Panc1 (cell line): ENCODE measurements at regions not wholly inside any gene's neighbourhood (a gene's known extent, or its start where the extent isn't known, plus 50 kb on each side); places are given as distances from the start of the nearest gene placed in this dataset.

ENCODE experiments used
- ATAC-seq: fragments of 200-7000 bp; cut with Tn5 transposase; 2 replicates; pipeline ENCODE4 v1.9.1; 2020; ENCODE audit warnings: mild to moderate bottlenecking, moderate library complexity
- BruUV-seq: library from RNA; stranded (reverse); fragments of 400-500 nt; replicated peaks from 2 replicates; lab custom pipeline; 2021; lab: Mats Ljungman, UMichigan
- CTCF ChIA-PET: fragments of 300-600 bp; sonication (Branson Sonifier 250); formaldehyde crosslinking; loops from one replicate; lab custom pipeline; 2022; ENCODE audit warnings: antibody characterized with exemption; lab: Charles Lee
- POLR2A ChIA-PET: fragments of 300-600 bp; sonication (Branson Sonifier 250); formaldehyde crosslinking; loops from one replicate; lab custom pipeline; 2022; ENCODE audit warnings: antibody characterized with exemption; lab: Charles Lee
- DNase-seq: peaks from one replicate; pipeline ENCODE4 v3.0.0-alpha.2; 2010; ENCODE audit warnings: low read depth, low spot score
- H3K27ac ChIP-seq: 2 replicates; pipeline ENCODE4 v1.5.1; 2011; ENCODE audit warnings: mild to moderate bottlenecking, low read length, inconsistent platforms
- H3K27me3 ChIP-seq: fragments of 200-500 bp; sonication (Bioruptor generic); 2 replicates; pipeline ENCODE4 v1.6.0; 2014; ENCODE audit warnings: low read length, inconsistent platforms; ENCODE audit not compliant: control insufficient read depth, insufficient read depth
- H3K36me3 ChIP-seq: fragments of 200-500 bp; sonication (Bioruptor generic); 2 replicates; pipeline ENCODE4 v1.5.1; 2014; ENCODE audit warnings: inconsistent platforms, mild to moderate bottlenecking, low read length, moderate library complexity; ENCODE audit not compliant: control insufficient read depth, insufficient read depth
- H3K4me1 ChIP-seq: 2 replicates; pipeline ENCODE4 v1.5.1; 2011; ENCODE audit warnings: inconsistent platforms, mild to moderate bottlenecking, low read length, moderate library complexity; ENCODE audit not compliant: control insufficient read depth, insufficient read depth
- H3K4me3 ChIP-seq, 2 experiments: 2 replicates each; pipeline ENCODE4 v1.5.1; 2011 to 2012; ENCODE audit warnings: low read depth in 2 of 2, low read length in 2 of 2, mild to moderate bottlenecking in 2 of 2, inconsistent platforms in 1 of 2, moderate library complexity in 1 of 2
- H3K9me3 ChIP-seq: fragments of 200-500 bp; sonication (Bioruptor generic); 2 replicates; pipeline ENCODE4 v1.5.1; 2014; ENCODE audit warnings: low read depth, mild to moderate bottlenecking, inconsistent platforms, low read length, moderate library complexity; ENCODE audit not compliant: control insufficient read depth, insufficient read depth
- POLR2AphosphoS5 ChIP-seq: IDR thresholded peaks from 2 replicates; pipeline ENCODE4 v1.6.1; 2012; ENCODE audit warnings: mild to moderate bottlenecking, low read depth, low read length, moderate library complexity
- REST ChIP-seq, 2 experiments: IDR thresholded peaks; 2 replicates each; pipeline ENCODE4 v1.6.1; 2011 to 2012; ENCODE audit warnings: low read depth in 2 of 2, control low read depth in 1 of 2, low read length in 1 of 2, mild to moderate bottlenecking in 1 of 2, moderate library complexity in 1 of 2; ENCODE audit not compliant: insufficient read depth in 1 of 2
- SIN3A ChIP-seq: IDR thresholded peaks from 2 replicates; pipeline ENCODE4 v1.6.1; 2012; ENCODE audit warnings: low read depth, mild to moderate bottlenecking, low read length, moderate library complexity, borderline replicate concordance; ENCODE audit not compliant: insufficient read depth
- TCF7L2 ChIP-seq: IDR thresholded peaks from 2 replicates; pipeline ENCODE4 v1.6.1; 2011; ENCODE audit warnings: mild to moderate bottlenecking, low read depth, low read length, inconsistent platforms
- in situ Hi-C: cut with HindIII; loops from 2 replicates; pipeline ENCODE4 v1.10.0; 2016; ENCODE audit warnings: low sequenced_read_pairs, low pct_unique_long_range_greater_than_20kb
- intact Hi-C: fragments of 100-400 bp; cut with micrococcal nuclease; formaldehyde crosslinking; loops from one replicate; pipeline ENCODE4 v1.10.0; 2022; ENCODE audit not compliant: unreplicated experiment

GRCh38 chr10:101290431-101290830 is 61.2 kb upstream of the LBX1 start:
- intact Hi-C loops (loop anchor here (5.0 kb wide), 1 partner anchor 128 kb away; no protein-coding TSS in a partner anchor), in situ Hi-C loops (loop anchor here (25.0 kb wide), 1 partner anchor 128 kb away; no protein-coding TSS in a partner anchor)
- TF ChIP-seq SIN3A (no peak), REST (IDR thresholded peaks at IDR 0.05; ENCODE audit: insufficient read depth in 1 of 2, low read depth in 2 of 2, low read length in 1 of 2) (no peak)
- no peak for DNase-seq
- no TSS peak for BruUV-seq
- ATAC-seq = no peak
- no peaks in the 10 kb centered on the region for H3K9me3 ChIP-seq
- ChIA-PET POLR2A (no interaction called here), CTCF (interaction anchor here (1.1 to 1.8 kb wide), 3 partner anchors 12 to 151 kb away, joined by 8 to 10 read pairs (median 9); no protein-coding TSS in a partner anchor)
- H3K4me3 ChIP-seq = no peak overlapping the region
- no peaks in the 10 kb centered on the region for H3K4me1 ChIP-seq
- H3K27ac ChIP-seq = no peak overlapping the region
- H3K27me3 ChIP-seq = peaks cover 1% of the 10 kb centered on the region; the same call in 1 of the 2 replicates
- H3K36me3 ChIP-seq = no peaks in the 10 kb centered on the region

GRCh38 chr10:101290881-101291280 is 61.6 kb upstream of the LBX1 start:
- DNase-seq = no peak
- H3K9me3 ChIP-seq = no peaks in the 10 kb centered on the region
- no peak for ATAC-seq
- no peak overlapping the region for H3K27ac ChIP-seq
- H3K36me3 ChIP-seq = no peaks in the 10 kb centered on the region
- no TSS peak for BruUV-seq
- intact Hi-C loops (loop anchor here (1.0 to 5.0 kb wide), 2 partner anchors 77 to 129 kb away; no protein-coding TSS in a partner anchor), in situ Hi-C loops (loop anchor here (25.0 kb wide), 1 partner anchor 129 kb away; no protein-coding TSS in a partner anchor)
- POLR2A ChIA-PET = no interaction called here
- no peak for TF ChIP-seq REST (IDR thresholded peaks at IDR 0.05; ENCODE audit: insufficient read depth in 1 of 2, low read depth in 2 of 2, low read length in 1 of 2)
- TF ChIP-seq SIN3A = no peak
- TF ChIP-seq TCF7L2 = no peak
- no peak for TF ChIP-seq POLR2AphosphoS5
- CTCF ChIA-PET = interaction anchor here (1.1 to 1.8 kb wide), 4 partner anchors 13 to 151 kb away, joined by 3 to 10 read pairs (median 8); no protein-coding TSS in a partner anchor
- H3K27me3 ChIP-seq = peaks cover 2% of the 10 kb centered on the region; the same call in 1 of the 2 replicates
- no peaks in the 10 kb centered on the region for H3K4me1 ChIP-seq
- H3K4me3 ChIP-seq = no peak overlapping the region; a peak in 1 of 4 replicates
